Ishikawa (cell line): ENCODE measurements at regions not wholly inside any gene's neighbourhood (a gene's known extent, or its start where the extent isn't known, plus 50 kb on each side); places are given as distances from the start of the nearest gene placed in this dataset.

ENCODE experiments used
- EP300 ChIP-seq: IDR thresholded peaks from 2 replicates; pipeline ENCODE4 v1.6.1; 2012; ENCODE audit warnings: borderline replicate concordance
- FOXM1 ChIP-seq: IDR thresholded peaks from 2 replicates; pipeline ENCODE4 v1.6.1; 2012; ENCODE audit warnings: low read depth, borderline replicate concordance
- REST ChIP-seq: IDR thresholded peaks from 2 replicates; pipeline ENCODE4 v1.6.1; 2012; ENCODE audit warnings: low read depth, mild to moderate bottlenecking
- TAF1 ChIP-seq: IDR thresholded peaks from 2 replicates; pipeline ENCODE4 v1.6.1; 2012; ENCODE audit warnings: low read depth, mild to moderate bottlenecking
- TCF12 ChIP-seq: IDR thresholded peaks from 2 replicates; pipeline ENCODE4 v1.6.1; 2012; ENCODE audit warnings: low read depth

DNA sequence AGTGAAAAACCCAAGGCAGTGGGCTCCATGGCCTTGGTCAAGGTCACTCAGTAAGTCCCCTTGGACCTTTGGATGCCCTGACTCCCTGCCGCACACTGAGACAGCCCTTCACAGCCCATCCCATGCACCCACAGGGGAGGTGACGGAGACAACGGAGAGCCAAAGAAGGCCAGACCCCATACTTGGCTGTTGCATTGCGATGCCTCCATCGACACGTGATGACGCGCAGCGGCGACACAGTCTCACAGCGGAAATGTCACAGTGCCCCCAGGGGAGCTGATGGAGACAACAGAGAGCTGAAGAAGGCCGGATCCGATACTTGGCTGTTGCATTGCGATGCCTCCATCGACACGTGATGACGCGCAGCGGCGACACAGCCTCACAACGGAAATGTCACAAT lies 282.4 kb downstream of the TEX29 start:
- TF ChIP-seq FOXM1 (no peak), TCF12 (no peak), EP300 (no peak), TAF1 (no peak), REST (no peak)
